BLaER1 treated with 17β-estradiol and CSF1 and Interleukin-3, amounts not matched to agents 10 nM and 100 nM (cell line): ENCODE measurements at regions not wholly inside any gene's neighbourhood (a gene's known extent, or its start where the extent isn't known, plus 50 kb on each side); places are given as distances from the start of the nearest gene placed in this dataset.

Source experiments
- H3K27ac ChIP-seq, 11 experiments: shearing (Covaris generic); formaldehyde crosslinking; 2 replicates each; pipeline ENCODE4 v1.8.1; 2022
- H3K27me3 ChIP-seq, 11 experiments: shearing (Covaris generic); formaldehyde crosslinking; 2 replicates each; pipeline ENCODE4 v1.8.1; 2022
- H3K36me3 ChIP-seq, 11 experiments: shearing (Covaris generic); formaldehyde crosslinking; 2 replicates each; pipeline ENCODE4 v1.8.1; 2022
- H3K4me1 ChIP-seq, 10 experiments: shearing (Covaris generic); formaldehyde crosslinking; 2 replicates each; pipeline ENCODE4 v1.8.1; 2022
- H3K4me2 ChIP-seq, 11 experiments: shearing (Covaris generic); formaldehyde crosslinking; 2 replicates each; pipeline ENCODE4 v1.8.1; 2022
- H3K4me3 ChIP-seq, 10 experiments: shearing (Covaris generic); formaldehyde crosslinking; 2 replicates each; pipeline ENCODE4 v1.8.1; 2022
- H3K9ac ChIP-seq, 11 experiments: shearing (Covaris generic); formaldehyde crosslinking; 2 replicates each; pipeline ENCODE4 v1.8.1; 2022
- H3K9me3 ChIP-seq, 11 experiments: shearing (Covaris generic); formaldehyde crosslinking; replicated peaks in 1 of 11; 2 replicates each; pipeline ENCODE4 v1.8.1; 2022
- H4K20me1 ChIP-seq, 11 experiments: shearing (Covaris generic); formaldehyde crosslinking; 2 replicates each; pipeline ENCODE4 v1.8.1; 2022
- Cebpa-rat ChIP-seq, 11 experiments: shearing (Covaris generic); IDR thresholded peaks; 2 replicates each; pipeline ENCODE4 v1.8.1; 2022

DNA sequence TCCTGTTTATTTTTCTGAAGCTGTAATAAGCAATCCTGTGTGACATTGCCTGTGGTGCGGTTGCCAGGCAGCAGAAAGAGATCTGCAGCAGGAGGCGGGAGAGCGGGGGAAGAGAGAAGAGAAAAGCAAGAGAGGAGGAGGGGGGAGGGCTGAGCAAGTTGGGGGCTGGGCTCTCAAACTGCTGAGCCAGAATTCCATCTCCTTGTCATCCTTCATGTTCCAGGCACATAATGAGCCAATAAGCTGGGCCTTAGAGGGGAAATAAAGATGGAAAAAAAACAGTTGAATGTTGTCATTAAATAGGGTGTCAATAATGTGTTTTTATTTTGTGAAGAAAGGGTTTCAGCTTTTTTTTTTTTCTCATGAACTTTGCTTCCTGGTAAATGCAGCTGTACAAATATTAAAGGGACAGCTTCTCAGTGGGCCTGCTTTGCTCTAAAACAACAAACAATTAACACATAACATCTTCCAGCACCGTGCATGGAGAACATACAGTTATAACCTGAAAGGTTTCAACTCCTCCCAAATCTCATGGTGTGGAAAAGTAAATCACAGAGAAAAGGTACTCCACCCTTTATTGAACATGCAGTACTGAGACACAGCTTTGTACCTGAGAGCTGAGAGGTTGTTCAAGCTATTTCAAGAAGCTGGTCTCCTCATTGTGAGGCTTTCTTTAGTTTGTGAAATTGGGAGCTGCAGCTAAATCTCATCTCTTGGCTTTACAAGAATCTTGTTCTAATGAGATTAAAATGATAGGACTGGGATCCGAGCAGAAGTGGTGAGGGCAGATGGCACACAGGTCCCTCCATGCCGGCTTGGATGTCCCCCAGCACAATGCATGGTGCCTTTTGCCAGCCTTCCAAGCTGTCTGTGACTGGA, 451.1 kb upstream of the KCNMB2 start:
- Histone ChIP-seq H3K27ac (peak overlapping the region in 2 of 11 experiments; percentile 16 to 44; a peak in 3 of 22 replicates), H3K4me3 (no peak overlapping the region), H4K20me1 (no peaks in the 10 kb centered on the region), H3K9me3 (peaks cover 4 to 8% (median 7%) of the 10 kb centered on the region in 11 experiments; a peak in 18 of 22 replicates), H3K4me2 (peak overlapping the region in 10 of 11 experiments; percentile 14 to 74 (median 48); a peak in 18 of 22 replicates), H3K27me3 (no peaks in the 10 kb centered on the region), H3K36me3 (no peaks in the 10 kb centered on the region), H3K4me1 (peaks cover 11 to 36% (median 31%) of the 10 kb centered on the region in 10 experiments; a peak in 19 of 20 replicates), H3K9ac (peak overlapping the region in 3 of 11 experiments; percentile 29 to 32 (median 32); a peak in 3 of 22 replicates)
- no peak for TF ChIP-seq Cebpa-rat (IDR thresholded peaks at IDR 0.05)

DNA sequence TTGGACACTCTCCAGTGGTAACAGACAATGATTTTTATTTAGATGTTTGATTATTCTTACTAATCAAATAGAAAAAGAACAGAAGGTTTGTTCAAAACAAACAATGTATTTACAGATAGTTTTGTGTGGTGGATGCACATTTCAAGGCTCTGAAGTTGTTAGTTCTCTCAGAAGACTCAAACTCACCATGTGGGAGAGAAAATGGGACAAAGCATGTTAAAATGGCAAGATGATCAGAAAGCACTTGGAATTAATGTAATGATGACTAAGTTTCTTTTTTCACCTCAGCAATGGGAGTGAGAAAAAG, 450.5 kb upstream of the KCNMB2 start:
- H3K4me1 ChIP-seq: peaks cover 11 to 36% (median 31%) of the 10 kb centered on the region in 10 experiments; a peak in 19 of 20 replicates
- H3K4me3 ChIP-seq: no peak overlapping the region
- H3K36me3 ChIP-seq: no peaks in the 10 kb centered on the region
- H3K27me3 ChIP-seq: no peaks in the 10 kb centered on the region
- H3K9ac ChIP-seq: no peak overlapping the region
- H3K4me2 ChIP-seq: peak overlapping the region in 7 of 11 experiments; percentile 40 to 74 (median 57); a peak in 10 of 22 replicates
- H3K27ac ChIP-seq: no peak overlapping the region
- H4K20me1 ChIP-seq: no peaks in the 10 kb centered on the region
- peaks cover 8 to 14% (median 13%) of the 10 kb centered on the region in 11 experiments; a peak in 20 of 22 replicates for H3K9me3 ChIP-seq
- no peak for TF ChIP-seq Cebpa-rat (IDR thresholded peaks at IDR 0.05)

DNA sequence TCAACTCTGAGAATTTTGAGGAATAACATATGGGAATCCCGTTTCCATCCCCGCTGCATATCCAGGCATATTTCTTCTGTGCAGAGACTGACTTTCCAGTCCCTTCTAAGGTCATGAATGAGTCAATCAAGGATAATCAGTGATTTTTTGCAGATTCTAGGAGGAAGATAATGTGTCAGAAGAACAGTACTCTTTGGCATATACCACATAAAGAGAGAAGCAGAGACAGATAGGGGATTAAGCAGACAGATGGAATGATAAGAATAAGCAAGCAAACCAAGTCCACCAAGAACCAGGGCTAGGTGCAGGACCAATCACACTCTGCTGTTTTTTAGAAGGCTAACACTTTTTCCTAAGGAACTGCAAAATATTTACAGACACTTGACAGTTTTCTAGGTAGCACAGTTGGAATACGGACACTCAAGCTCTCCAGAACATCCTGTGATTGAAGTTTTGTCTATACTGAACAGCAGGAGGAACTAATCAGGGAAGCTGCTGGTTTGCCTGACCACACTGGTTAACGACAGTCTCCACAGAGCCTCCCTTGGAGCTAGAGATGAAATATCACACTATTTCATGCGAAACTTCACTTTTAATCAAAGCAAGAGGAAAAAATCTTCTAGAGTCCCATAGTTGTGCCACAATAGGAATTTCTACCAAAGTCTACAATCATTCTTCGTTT, 450.0 kb upstream of the KCNMB2 start:
- peaks cover 11 to 36% (median 31%) of the 10 kb centered on the region in 10 experiments; a peak in 19 of 20 replicates for H3K4me1 ChIP-seq
- no peak for TF ChIP-seq Cebpa-rat (IDR thresholded peaks at IDR 0.05)
- H3K36me3 ChIP-seq: no peaks in the 10 kb centered on the region
- H3K27ac ChIP-seq: no peak overlapping the region
- no peaks in the 10 kb centered on the region for H4K20me1 ChIP-seq
- no peak overlapping the region for H3K9ac ChIP-seq
- H3K27me3 ChIP-seq: no peaks in the 10 kb centered on the region
- no peak overlapping the region for H3K4me3 ChIP-seq
- H3K4me2 ChIP-seq: peak overlapping the region in 6 of 11 experiments; percentile 10 to 74 (median 59); a peak in 9 of 22 replicates
- H3K9me3 ChIP-seq: peaks cover 10 to 20% (median 17%) of the 10 kb centered on the region in 11 experiments; a peak in 20 of 22 replicates

DNA sequence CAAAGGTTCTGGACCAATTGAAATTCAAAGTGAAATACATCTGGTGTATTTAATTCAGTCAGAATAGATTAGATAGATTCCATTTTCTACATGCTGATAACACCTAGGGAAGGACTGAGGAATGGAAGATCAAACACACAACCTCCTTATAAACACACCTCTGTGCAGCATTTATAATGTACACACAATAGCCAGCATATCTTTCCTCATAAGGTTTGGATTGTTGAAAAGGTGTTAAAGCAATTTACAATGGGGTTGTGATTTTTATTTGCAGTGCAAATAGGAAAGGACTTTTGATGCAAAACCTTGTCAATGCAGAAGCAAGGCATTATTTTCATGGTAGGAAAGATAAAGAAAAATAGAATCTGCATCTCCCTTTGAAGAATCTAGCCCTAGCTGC, 448.9 kb upstream of the KCNMB2 start:
- Histone ChIP-seq H4K20me1 (no peaks in the 10 kb centered on the region), H3K36me3 (no peaks in the 10 kb centered on the region; a peak in 1 of 22 replicates), H3K9ac (no peak overlapping the region), H3K27ac (no peak overlapping the region), H3K9me3 (peaks cover 17 to 30% (median 27%) of the 10 kb centered on the region in 11 experiments; a peak in 21 of 22 replicates), H3K27me3 (no peaks in the 10 kb centered on the region), H3K4me2 (no peak overlapping the region), H3K4me3 (no peak overlapping the region), H3K4me1 (peaks cover 11 to 36% (median 31%) of the 10 kb centered on the region in 10 experiments; a peak in 19 of 20 replicates)
- no peak for TF ChIP-seq Cebpa-rat (IDR thresholded peaks at IDR 0.05)

DNA sequence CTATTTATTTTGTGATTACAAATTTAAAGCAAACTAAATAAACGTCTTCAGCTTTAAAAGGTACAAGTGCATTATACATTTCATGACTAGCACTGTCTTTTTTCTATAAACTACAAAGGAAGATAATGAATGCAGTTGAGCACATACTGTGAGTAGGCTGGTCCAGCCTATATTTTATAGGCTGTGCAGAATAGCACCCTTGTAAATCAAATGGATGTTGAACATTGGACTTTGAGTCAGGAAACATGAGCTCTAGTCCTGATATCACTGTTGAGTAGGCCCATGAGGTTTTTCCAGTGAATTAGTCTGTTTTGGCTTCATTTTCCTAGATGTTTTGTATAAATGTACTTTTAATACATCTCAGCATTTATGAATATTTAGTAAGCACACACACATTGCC, 447.3 kb upstream of the KCNMB2 start:
- TF ChIP-seq Cebpa-rat (IDR thresholded peaks at IDR 0.05): no peak
- H3K9me3 ChIP-seq: peaks cover 22 to 46% (median 40%) of the 10 kb centered on the region in 11 experiments; a peak in 21 of 22 replicates
- H3K27ac ChIP-seq: no peak overlapping the region
- no peak overlapping the region for H3K4me3 ChIP-seq
- no peak overlapping the region for H3K9ac ChIP-seq
- H3K27me3 ChIP-seq: no peaks in the 10 kb centered on the region
- no peaks in the 10 kb centered on the region; a peak in 1 of 22 replicates for H3K36me3 ChIP-seq
- H3K4me2 ChIP-seq: no peak overlapping the region
- no peaks in the 10 kb centered on the region for H4K20me1 ChIP-seq
- H3K4me1 ChIP-seq: peaks cover 11 to 28% (median 25%) of the 10 kb centered on the region in 10 experiments; a peak in 19 of 20 replicates

DNA sequence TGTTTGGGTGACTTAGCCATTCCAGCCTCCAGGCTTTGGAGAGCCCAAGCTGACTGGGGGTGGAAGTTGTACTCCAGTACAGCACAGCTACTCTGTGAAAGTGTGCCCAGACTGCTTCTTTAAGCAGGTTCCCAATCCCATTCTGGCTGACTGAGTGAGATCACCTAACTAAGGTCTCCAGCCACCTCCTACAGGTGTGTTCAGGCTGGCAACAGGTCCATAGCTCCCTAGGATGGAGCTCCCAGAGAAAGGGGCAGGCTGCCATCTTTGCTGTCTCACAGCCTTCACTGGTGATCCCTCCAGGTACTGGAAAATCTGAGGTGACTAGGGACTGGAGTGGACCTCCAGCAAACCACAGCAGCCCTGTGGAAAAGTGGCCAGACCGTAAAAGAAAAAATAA, 445.3 kb upstream of the KCNMB2 start:
- no peak for TF ChIP-seq Cebpa-rat (IDR thresholded peaks at IDR 0.05)
- no peak overlapping the region for H3K4me2 ChIP-seq
- H3K27me3 ChIP-seq: no peaks in the 10 kb centered on the region
- H3K27ac ChIP-seq: no peak overlapping the region
- no peaks in the 10 kb centered on the region for H4K20me1 ChIP-seq
- no peaks in the 10 kb centered on the region; a peak in 1 of 22 replicates for H3K36me3 ChIP-seq
- peaks cover 34 to 64% (median 52%) of the 10 kb centered on the region in 11 experiments; a peak in 21 of 22 replicates for H3K9me3 ChIP-seq
- peaks cover 0 to 9% (median 7%) of the 10 kb centered on the region in 10 experiments; a peak in 10 of 20 replicates for H3K4me1 ChIP-seq
- no peak overlapping the region for H3K4me3 ChIP-seq
- no peak overlapping the region for H3K9ac ChIP-seq

DNA sequence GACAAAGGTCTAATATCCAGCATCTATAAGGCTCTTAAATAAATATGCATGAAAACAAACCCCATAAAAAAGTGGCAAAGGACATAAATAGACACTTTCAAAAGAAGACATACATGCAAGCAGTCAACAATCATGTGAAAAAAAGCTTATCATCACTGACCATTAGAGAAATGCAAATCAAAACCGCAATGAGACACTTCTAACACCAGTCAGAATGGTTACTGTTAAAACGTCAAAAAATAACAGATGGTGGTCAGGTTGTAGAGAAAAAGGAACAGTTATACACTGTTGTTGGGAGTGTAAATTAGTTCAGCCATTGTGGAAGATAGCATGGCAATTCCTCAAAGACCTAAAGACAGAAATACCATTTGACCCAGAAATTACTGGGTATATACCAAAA, 440.7 kb upstream of the KCNMB2 start:
- Histone ChIP-seq H3K9ac (no peak overlapping the region), H3K27ac (no peak overlapping the region), H3K36me3 (no peaks in the 10 kb centered on the region; a peak in 1 of 22 replicates), H3K27me3 (no peaks in the 10 kb centered on the region), H3K4me3 (no peak overlapping the region), H3K4me2 (no peak overlapping the region), H4K20me1 (no peaks in the 10 kb centered on the region), H3K4me1 (no peaks in the 10 kb centered on the region), H3K9me3 (peaks cover 27 to 63% (median 44%) of the 10 kb centered on the region in 11 experiments; a peak in 21 of 22 replicates)
- no peak for TF ChIP-seq Cebpa-rat (IDR thresholded peaks at IDR 0.05)

DNA sequence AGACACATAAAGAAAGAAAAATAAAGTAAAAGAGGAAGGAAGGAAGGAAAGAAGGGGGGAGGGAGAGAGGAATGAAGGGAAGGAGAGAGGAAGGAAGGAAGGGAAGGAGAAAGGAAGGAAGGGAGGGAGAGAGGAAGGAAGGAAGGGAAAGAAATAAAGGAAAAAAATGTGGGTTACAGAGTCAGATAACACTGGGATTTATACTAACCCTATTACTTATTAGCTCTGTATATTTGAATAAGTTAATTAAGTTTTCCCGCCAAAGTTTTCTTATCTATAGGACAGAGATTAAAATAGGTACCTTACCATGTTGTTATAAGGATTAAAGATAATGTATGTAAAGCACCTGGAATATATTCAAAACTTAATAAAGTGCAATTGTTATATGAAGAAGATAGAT, 439.3 kb upstream of the KCNMB2 start:
- H3K9me3 ChIP-seq: peaks cover 19 to 48% (median 30%) of the 10 kb centered on the region in 11 experiments; a peak in 21 of 22 replicates
- no peaks in the 10 kb centered on the region for H3K4me1 ChIP-seq
- no peaks in the 10 kb centered on the region for H4K20me1 ChIP-seq
- TF ChIP-seq Cebpa-rat (IDR thresholded peaks at IDR 0.05): no peak
- no peak overlapping the region for H3K27ac ChIP-seq
- H3K36me3 ChIP-seq: no peaks in the 10 kb centered on the region
- no peaks in the 10 kb centered on the region for H3K27me3 ChIP-seq
- H3K4me2 ChIP-seq: no peak overlapping the region
- no peak overlapping the region for H3K9ac ChIP-seq
- H3K4me3 ChIP-seq: no peak overlapping the region

DNA sequence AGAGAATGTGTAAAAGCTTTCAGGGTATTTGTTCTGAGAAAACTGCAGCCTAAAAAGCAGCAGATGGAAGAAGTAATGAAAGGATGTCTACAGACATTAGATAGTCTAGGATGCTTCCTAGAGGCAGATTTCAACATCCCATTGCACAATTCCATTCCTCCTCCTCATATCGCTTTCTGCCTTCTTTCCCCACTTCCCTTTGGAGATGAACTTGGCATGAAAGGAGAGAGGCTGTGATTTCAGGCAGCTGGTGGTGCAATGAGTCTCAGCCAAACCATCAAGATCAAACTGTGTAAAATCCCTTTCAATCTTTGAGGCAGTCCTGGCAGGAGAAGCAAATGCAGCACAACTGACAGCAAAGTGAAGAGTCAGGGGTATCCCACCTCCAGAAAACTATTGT, 438.7 kb upstream of the KCNMB2 start:
- Histone ChIP-seq H3K9ac (no peak overlapping the region), H3K4me2 (no peak overlapping the region), H3K27ac (no peak overlapping the region), H3K4me3 (no peak overlapping the region), H3K36me3 (no peaks in the 10 kb centered on the region), H3K9me3 (peaks cover 12 to 42% (median 24%) of the 10 kb centered on the region in 11 experiments; a peak in 21 of 22 replicates), H3K4me1 (no peaks in the 10 kb centered on the region), H3K27me3 (no peaks in the 10 kb centered on the region), H4K20me1 (no peaks in the 10 kb centered on the region)
- no peak for TF ChIP-seq Cebpa-rat (IDR thresholded peaks at IDR 0.05)
